GM11168 (cell line): ENCODE measurements at regions not wholly inside any gene's neighbourhood (a gene's known extent, or its start where the extent isn't known, plus 50 kb on each side); places are given as distances from the start of the nearest gene placed in this dataset.

Experiments
- in situ Hi-C: fragments of 300-500 bp; cut with MboI; formaldehyde crosslinking; loops from one replicate; pipeline ENCODE4 v1.12.0; 2022; ENCODE audit warnings: low sequenced_read_pairs; ENCODE audit not compliant: unreplicated experiment

- in situ Hi-C loops = no loop called here
Measured at GRCh38 chr18:45456090-45457021, 158.9 kb upstream of the SLC14A2 start.

GRCh38 chr18:45458033-45458432 is 157.2 kb upstream of the SLC14A2 start:
- in situ Hi-C loops = no loop called here

GRCh38 chr18:45462179-45462578 is 153.1 kb upstream of the SLC14A2 start:
- in situ Hi-C loops = no loop called here

- in situ Hi-C loops = no loop called here
Measured at GRCh38 chr18:45463451-45463850, 151.8 kb upstream of the SLC14A2 start.

GRCh38 chr18:45464619-45465018 is 150.7 kb upstream of the SLC14A2 start:
- in situ Hi-C loops = no loop called here

- in situ Hi-C loops = no loop called here
Measured at GRCh38 chr18:45467293-45467692, 148.0 kb upstream of the SLC14A2 start.

GRCh38 chr18:45467945-45468344 is 147.3 kb upstream of the SLC14A2 start:
- in situ Hi-C loops = no loop called here

- in situ Hi-C loops = no loop called here
Measured at GRCh38 chr18:45478889-45479288, 136.4 kb upstream of the SLC14A2 start.

GRCh38 chr18:45480219-45481015 is 134.9 kb upstream of the SLC14A2 start:
- in situ Hi-C loops = no loop called here

GRCh38 chr18:45481821-45482220 is 133.5 kb upstream of the SLC14A2 start:
- in situ Hi-C loops = no loop called here

GRCh38 chr18:45482286-45482685 is 133.0 kb upstream of the SLC14A2 start:
- in situ Hi-C loops = no loop called here

GRCh38 chr18:45487581-45487980 is 127.7 kb upstream of the SLC14A2 start:
- in situ Hi-C loops = no loop called here

GRCh38 chr18:45488645-45489044 is 126.6 kb upstream of the SLC14A2 start:
- in situ Hi-C loops = no loop called here

GRCh38 chr18:45493830-45494229 is 121.4 kb upstream of the SLC14A2 start:
- in situ Hi-C loops = no loop called here

- in situ Hi-C loops = no loop called here
Measured at GRCh38 chr18:45494811-45495210, 120.5 kb upstream of the SLC14A2 start.

GRCh38 chr18:45496741-45497140 is 118.5 kb upstream of the SLC14A2 start:
- in situ Hi-C loops = no loop called here

- in situ Hi-C loops = no loop called here
Measured at GRCh38 chr18:45497595-45498286, 117.5 kb upstream of the SLC14A2 start.

GRCh38 chr18:45498287-45498658 is 117.0 kb upstream of the SLC14A2 start:
- in situ Hi-C loops = no loop called here

- in situ Hi-C loops = no loop called here
Measured at GRCh38 chr18:45503990-45504389, 111.3 kb upstream of the SLC14A2 start.

- in situ Hi-C loops = no loop called here
Measured at GRCh38 chr18:45505497-45506206, 109.6 kb upstream of the SLC14A2 start.
